Stimulated activated CD4-positive, alpha-beta T cell treated with anti-CD3 and anti-CD28 coated beads, Interleukin-15, amount 100 ng/mL, for 1 hour (primary cell): ENCODE measurements at regions not wholly inside any gene's neighbourhood (a gene's known extent, or its start where the extent isn't known, plus 50 kb on each side); places are given as distances from the start of the nearest gene placed in this dataset.

Experiments used
- DNase-seq, 2 donors: peaks; one replicate each; pipeline ENCODE4 v3.0.0-alpha.2; 2020; ENCODE audit warnings: low read depth in 1 of 2, low spot score in 1 of 2

DNA sequence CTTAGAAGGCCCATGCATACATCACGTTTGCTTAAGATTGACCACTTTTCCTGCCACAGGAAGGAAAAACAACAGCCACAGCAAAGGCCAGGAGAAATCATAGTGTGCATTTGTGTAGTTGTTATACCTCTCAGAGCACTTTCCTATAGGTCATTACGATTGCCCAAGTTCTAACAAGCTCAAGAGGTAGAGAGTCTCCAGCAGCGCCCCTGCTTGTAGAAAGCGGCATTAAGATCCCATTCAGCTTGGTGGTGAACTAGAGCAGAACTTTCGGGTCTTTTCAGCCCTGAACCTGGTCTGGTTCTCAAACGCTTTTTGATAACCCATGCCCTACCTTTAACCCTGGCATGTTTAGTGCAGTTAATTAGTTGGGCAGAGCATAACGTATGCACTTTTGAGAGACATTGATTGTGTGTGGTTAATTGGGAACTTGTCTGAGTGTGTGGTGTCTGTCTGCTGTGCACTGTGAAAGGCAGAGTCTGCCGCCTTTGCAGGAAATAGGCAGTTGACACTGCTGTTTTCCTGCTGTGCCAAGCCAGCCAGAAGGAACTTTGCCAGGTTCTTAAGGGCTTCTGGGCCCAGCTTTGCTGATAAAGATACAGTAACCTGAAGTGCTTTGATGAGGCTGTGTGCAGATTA, 109.9 kb upstream of the CLMP start:
- DNase-seq, result no peak

DNA sequence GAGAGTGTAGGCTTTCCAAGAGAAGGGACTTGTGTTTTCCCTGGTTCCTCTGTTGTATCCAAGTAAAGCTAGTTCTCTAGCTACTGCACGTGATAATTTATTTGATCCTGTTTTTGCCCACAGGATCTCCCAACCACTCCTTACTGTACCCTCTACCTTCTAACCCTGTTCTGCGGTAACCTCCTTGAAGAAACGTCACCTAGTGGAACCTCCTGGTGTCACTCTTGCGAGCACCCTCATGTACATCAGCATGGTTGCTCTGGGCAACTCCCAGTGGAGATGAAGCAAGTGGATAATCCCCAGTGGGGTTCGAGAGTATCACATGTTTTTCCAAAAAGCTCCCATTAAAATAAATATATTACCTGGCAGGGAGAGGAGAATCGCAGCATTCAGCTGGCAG, 108.9 kb upstream of the CLMP start:
- DNase-seq, result no peak

- no peak for DNase-seq
Measured at GRCh38 chr11:123302751-123303195, 107.7 kb upstream of the CLMP start.

DNA sequence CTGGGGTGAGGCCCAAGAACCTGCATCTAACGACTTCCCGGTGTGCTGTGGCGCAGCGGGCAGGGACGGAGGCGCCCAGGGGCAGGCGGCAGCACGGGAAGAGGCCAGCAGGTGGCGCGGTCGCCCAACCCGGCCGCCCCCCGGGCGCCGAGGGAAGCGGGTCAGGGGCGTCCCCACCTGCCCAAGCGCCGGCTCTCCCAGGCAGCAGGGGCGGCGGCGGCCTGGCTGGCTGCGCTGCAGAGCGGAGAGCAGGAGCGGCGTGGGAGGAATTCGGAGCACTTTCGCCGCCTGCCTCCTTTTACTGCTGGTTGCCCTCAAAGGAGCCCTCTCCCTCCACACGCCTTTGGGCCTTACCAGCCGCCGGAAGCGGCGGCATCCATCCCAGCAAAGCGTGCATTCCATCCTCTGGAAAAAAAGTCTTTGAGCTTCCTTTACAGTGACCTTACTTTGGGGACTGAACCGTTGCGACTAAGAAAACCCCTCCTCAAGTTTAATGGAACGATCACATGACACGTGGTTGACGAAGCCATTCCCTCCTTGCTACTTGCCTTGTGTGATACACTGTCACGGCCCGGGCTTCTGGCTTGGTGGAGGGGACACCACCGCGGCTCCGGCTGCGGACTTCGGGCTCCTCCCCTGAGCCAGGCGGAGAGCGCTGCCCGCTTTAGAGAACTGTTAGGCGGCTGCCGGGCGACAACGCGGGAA, 106.8 kb upstream of the CLMP start:
- peak; percentile 38 to 66 for DNase-seq

GRCh38 chr11:123301013-123301591, 106.1 kb upstream of the CLMP start:
- no peak for DNase-seq

GRCh38 chr11:123299721-123300120, 104.7 kb upstream of the CLMP start:
- DNase-seq, result no peak

- no peak for DNase-seq
Measured at GRCh38 chr11:123298488-123299447, 103.7 kb upstream of the CLMP start.

- no peak for DNase-seq
Measured at GRCh38 chr11:123292647-123293046, 97.6 kb upstream of the CLMP start.

GRCh38 chr11:123291201-123291869, 96.3 kb upstream of the CLMP start:
- no peak for DNase-seq

DNA sequence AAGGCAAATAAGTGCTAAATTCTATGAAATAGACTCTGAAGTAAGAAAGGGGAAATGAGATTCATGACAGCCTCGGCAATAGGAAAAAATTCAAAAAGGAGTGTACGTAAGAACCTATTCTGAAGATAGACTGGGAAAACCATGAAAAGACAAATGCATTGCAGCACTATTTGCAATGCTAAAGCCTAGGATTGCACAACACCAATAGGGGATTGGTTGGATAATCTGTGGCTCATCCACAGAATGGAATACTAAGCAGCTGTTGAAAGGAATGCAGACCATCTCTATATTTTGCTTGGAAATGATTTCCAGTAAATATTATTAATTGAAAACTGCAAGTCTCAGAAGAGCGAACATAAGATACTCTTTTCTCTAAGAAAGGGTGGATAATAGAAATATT, 91.7 kb upstream of the CLMP start:
- DNase-seq, result no peak

GRCh38 chr11:123286255-123286654, 91.2 kb upstream of the CLMP start:
- DNase-seq, result no peak

DNA sequence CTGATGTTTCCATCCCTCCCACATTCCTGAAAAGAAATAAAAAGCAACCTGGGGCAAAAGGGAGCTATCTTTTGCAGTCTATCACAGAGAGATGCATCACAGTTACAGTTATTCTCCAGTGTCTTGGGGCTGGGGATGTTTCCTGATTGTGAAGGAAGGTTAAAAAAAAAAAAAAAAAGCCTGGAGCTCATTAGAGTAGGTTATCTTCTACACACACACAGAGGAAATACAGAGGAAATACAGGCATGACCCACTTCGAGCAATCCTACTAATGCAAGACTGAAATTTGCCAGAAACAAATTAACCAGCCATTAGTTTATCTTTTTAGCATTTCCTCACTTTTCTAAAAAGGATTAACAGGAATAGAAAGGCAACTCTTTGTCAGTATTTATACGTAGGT, 89.4 kb upstream of the CLMP start:
- no peak for DNase-seq

- no peak for DNase-seq
Measured at GRCh38 chr11:123282597-123282996, 87.5 kb upstream of the CLMP start.

DNA sequence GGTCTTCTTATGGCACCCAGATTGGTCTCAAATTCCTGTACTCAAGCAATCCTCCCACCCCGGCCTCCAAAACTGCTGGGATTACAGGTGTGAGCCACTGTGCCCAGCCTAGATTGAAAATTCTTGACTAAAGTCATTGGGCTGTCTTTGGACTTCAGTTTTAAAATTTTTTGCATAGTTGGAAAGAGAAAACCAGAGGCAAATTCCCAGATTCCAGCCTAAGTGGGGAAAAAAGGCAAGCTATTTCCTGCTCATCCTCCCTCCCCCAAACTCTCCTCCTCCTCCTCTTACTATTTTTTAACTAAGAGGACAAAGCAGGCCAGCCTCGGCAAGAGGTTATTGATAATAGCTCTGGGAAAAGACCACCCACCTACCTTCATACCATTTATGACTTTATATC, 78.6 kb upstream of the CLMP start:
- no peak for DNase-seq

DNA sequence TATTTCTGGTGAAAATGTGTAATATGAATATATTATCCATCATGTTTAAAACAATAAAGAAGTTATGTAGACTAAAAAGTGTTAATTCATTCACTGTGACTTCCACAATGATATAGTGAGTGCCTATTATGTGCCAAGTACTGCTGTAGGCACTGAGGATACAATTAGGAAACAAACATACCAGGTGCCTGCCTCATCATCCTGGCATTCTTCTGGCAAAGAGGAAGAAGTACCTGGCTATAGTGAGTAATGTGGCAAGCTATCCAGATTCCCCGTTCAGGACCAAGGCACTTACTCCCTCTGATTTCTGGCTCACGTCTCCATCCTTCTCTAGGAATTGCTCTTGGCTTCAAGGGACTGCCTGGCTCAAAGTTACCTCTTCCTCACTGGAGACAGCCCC, 77.5 kb upstream of the CLMP start:
- DNase-seq, result no peak

- DNase-seq, result no peak
Measured at GRCh38 chr11:123268156-123268555, 73.1 kb upstream of the CLMP start.

DNA sequence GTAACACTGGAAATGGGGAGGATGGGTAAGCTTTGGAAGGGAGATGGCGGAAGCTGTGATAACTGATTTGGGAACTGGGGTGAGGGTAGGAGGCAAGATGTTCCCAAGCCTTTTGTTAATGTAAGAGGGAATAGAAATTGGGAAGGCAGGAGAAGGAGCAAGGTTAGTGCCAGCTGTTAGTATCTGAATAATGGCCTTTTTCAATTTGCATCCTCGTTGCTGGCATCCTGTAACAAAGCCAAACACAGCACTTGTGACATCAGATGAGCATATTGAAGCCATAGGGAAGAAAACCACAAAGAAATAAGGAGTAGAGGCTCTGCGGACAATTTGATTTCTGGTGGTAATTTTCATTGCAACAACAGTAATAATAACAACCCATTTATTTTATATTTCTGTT, 70.9 kb upstream of the CLMP start:
- no peak for DNase-seq

- DNase-seq, result no peak
Measured at GRCh38 chr11:123264431-123264780, 69.4 kb upstream of the CLMP start.

GRCh38 chr11:123261345-123262106, 66.5 kb upstream of the CLMP start:
- DNase-seq, result peak; percentile 12 to 41

DNA sequence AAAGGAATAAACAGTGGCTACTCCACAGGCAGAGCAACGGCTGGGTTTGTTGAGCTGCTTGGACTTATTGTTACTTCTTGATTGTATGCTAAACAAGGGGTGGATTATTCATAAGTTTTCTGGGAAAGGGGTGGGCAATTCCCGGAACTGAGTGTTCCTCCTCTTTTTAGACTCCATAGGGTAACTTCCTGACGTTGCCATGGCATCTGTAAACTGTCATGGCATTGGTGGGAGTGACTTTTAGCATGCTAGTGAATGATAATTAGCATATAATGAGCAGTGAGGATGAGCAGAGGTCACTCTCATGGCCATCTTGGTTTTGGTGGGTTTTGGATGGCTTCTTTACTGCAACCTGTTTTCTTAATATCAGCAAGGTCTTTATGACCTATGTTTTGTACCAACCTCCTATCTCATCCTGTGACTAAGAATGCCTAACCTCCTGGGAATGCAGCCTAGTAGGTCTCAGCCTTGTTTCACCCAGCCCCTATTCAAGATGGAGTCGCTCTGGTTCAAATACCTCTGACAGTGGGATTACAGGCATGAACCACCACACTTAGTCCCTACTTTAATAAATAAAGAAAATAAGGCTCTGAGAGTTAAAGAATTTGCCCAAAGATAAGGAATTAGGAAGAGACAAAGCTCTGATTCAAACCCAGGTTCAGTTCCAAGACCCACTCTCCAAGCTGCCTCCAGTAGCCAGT, 65.6 kb upstream of the CLMP start:
- no peak for DNase-seq
